GM06990 (cell line): ENCODE measurements at regions not wholly inside any gene's neighbourhood (a gene's known extent, or its start where the extent isn't known, plus 50 kb on each side); places are given as distances from the start of the nearest gene placed in this dataset.

ENCODE experiments used
- DNase-seq: peaks from one replicate; pipeline ENCODE4 v3.0.0-alpha.2; 2011; ENCODE audit not compliant: insufficient read length; ENCODE audit errors: extremely low read depth
- H3K27me3 ChIP-seq: replicated peaks from 2 replicates; pipeline ENCODE4 v1.6.0; 2011; ENCODE audit warnings: low read length; ENCODE audit not compliant: control insufficient read depth, insufficient read depth
- H3K36me3 ChIP-seq: 2 replicates; pipeline ENCODE4 v1.5.1; 2011; ENCODE audit warnings: low read length; ENCODE audit not compliant: control insufficient read depth, insufficient read depth
- H3K4me3 ChIP-seq: replicated peaks from 2 replicates; pipeline ENCODE4 v1.5.1; 2011; ENCODE audit warnings: low read depth, mild to moderate bottlenecking, control low read depth, low read length
- CTCF ChIP-seq: IDR thresholded peaks from 2 replicates; pipeline ENCODE4 v1.5.1; 2011; ENCODE audit warnings: low read length, control low read depth, mild to moderate bottlenecking, inconsistent platforms; ENCODE audit not compliant: insufficient read depth, poor library complexity, severe bottlenecking

- H3K36me3 ChIP-seq: no peaks in the 10 kb centered on the region
- no peak for DNase-seq
- no peaks in the 10 kb centered on the region; the same call in 1 of the 2 replicates for H3K27me3 ChIP-seq
- no peak overlapping the region for H3K4me3 ChIP-seq
- TF ChIP-seq CTCF: no peak
Measured at GRCh38 chr3:154050216-154050615, 71.0 kb upstream of the ARHGEF26 start.

- DNase-seq: no peak
- Histone ChIP-seq H3K36me3 (no peaks in the 10 kb centered on the region), H3K4me3 (no peak overlapping the region), H3K27me3 (no peaks in the 10 kb centered on the region)
- no peak for TF ChIP-seq CTCF
Measured at GRCh38 chr3:154050766-154051165, 70.4 kb upstream of the ARHGEF26 start.

GRCh38 chr3:154059833-154060232 lies 61.4 kb upstream of the ARHGEF26 start:
- no peak for DNase-seq
- no peak for TF ChIP-seq CTCF
- no peaks in the 10 kb centered on the region for H3K27me3 ChIP-seq
- no peaks in the 10 kb centered on the region for H3K36me3 ChIP-seq
- no peak overlapping the region for H3K4me3 ChIP-seq

GRCh38 chr3:154060238-154061000 lies 60.8 kb upstream of the ARHGEF26 start:
- Histone ChIP-seq H3K36me3 (no peaks in the 10 kb centered on the region), H3K4me3 (no peak overlapping the region), H3K27me3 (no peaks in the 10 kb centered on the region)
- no peak for DNase-seq
- no peak for TF ChIP-seq CTCF

GRCh38 chr3:154061001-154061370 lies 60.2 kb upstream of the ARHGEF26 start:
- no peaks in the 10 kb centered on the region for H3K36me3 ChIP-seq
- H3K27me3 ChIP-seq: no peaks in the 10 kb centered on the region
- no peak for DNase-seq
- no peak overlapping the region for H3K4me3 ChIP-seq
- no peak for TF ChIP-seq CTCF

GRCh38 chr3:154062513-154062912 lies 58.7 kb upstream of the ARHGEF26 start:
- H3K4me3 ChIP-seq: no peak overlapping the region
- no peak for DNase-seq
- TF ChIP-seq CTCF: no peak
- H3K36me3 ChIP-seq: no peaks in the 10 kb centered on the region
- no peaks in the 10 kb centered on the region for H3K27me3 ChIP-seq
